ENCODE measurements at regions not wholly inside any gene's neighbourhood (a gene's known extent, or its start where the extent isn't known, plus 50 kb on each side); places are given as distances from the start of the nearest gene placed in this dataset.
"Not testable (repeated sequence)": the region's sequence is repeated elsewhere in the genome, so short reads cannot be mapped to it uniquely, and the experiment has no call there.

- no peak for DNase-seq (ENCODE audit: low spot score)
Observed at GRCh38 chr5:163950248-163950647, 444.8 kb downstream of the MAT2B start.

GRCh38 chr5:163951069-163951468 is 445.6 kb downstream of the MAT2B start:
- no peak for DNase-seq (ENCODE audit: low spot score)

GRCh38 chr5:163953901-163954300 is 448.5 kb downstream of the MAT2B start:
- DNase-seq (ENCODE audit: low spot score): no peak

DNA sequence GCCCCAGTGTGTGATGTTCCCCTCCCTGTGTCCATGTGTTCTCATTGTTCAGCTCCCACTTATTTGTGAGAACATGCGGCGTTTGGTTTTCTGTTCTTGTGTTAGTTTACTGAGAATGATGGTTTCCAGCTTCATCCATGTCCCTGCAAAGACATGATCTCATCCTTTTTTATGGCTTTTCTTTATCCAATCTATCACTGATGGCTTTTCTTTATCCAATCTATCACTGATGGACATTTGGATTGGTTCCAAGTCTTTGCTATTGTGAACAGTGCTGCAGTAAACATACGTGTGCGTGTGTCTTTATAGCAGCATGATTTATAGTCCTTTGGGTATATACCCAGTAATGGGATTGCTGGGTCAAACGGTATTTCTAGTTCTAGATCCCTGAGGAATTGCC is 455.8 kb downstream of the MAT2B start:
- not testable (repeated sequence) for DNase-seq (ENCODE audit: low spot score)

DNA sequence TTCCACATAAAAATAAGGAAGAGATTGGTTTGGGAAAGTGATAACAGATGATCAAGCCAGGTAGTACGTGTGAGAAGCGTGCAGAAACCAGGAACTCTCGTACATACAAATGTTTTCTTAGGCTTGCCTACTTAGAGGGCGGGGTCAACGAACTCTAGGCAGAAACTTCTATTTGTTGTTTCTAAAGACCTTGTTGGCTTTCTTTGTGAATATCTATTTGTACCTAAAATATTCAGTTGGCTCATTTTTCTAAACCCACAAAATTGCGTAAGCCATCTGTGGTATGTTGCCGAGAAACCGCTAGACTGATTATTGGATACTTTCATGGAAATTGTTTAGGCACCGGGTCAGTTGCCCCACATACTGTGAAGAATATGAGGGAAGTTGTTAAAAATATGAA is 458.5 kb downstream of the MAT2B start:
- no peak for DNase-seq (ENCODE audit: low spot score)

- no peak for DNase-seq (ENCODE audit: low spot score)
Observed at GRCh38 chr5:163964671-163965070, 459.3 kb downstream of the MAT2B start.

DNA sequence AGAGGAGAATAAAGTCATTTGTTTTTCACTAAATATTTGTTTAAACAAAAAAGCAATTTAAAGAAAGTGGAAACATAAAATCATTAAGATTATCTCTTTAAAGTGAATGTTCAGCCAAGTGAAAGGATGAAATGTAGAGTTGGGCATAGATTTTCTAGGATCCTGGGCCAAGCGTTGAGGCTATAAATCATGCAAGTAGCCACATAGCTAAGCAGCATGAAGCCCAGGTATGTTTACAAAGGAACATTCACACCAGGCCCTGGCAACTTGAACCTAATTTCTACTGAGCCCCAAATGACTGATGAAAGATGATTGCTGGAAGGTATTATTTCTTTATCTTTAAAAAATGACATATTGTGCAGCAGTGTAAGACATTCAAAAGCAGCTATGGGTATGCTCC is 461.8 kb downstream of the MAT2B start:
- no peak for DNase-seq (ENCODE audit: low spot score)

DNA sequence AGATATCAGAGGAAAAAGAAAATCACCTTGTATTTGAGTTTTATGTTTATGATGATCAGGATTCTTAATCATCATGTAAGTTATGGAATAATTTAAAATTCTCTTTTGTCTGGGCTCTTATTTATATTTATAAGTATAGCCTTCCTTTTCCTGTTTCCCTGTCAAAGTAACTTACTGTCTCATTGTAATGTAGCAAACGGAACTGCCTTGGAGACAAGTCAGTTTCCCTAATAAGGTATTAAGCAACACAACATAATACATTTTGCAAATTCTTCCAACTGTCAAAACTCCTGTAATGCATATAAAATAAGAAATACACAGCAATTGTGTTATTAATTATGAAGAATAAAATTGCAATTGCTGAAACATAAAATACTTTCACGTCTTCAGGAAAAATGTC is 463.2 kb downstream of the MAT2B start:
- peak; percentile 33 for DNase-seq (ENCODE audit: low spot score)

GRCh38 chr5:163976696-163977095 is 471.3 kb downstream of the MAT2B start:
- DNase-seq (ENCODE audit: low spot score): no peak

- no peak for DNase-seq (ENCODE audit: low spot score)
Observed at GRCh38 chr5:163978897-163979296, 473.5 kb downstream of the MAT2B start.

- no peak for DNase-seq (ENCODE audit: low spot score)
Observed at GRCh38 chr5:163988566-163988965, 483.1 kb downstream of the MAT2B start.

GRCh38 chr5:163993126-163993525 is 487.7 kb downstream of the MAT2B start:
- no peak for DNase-seq (ENCODE audit: low spot score)

DNA sequence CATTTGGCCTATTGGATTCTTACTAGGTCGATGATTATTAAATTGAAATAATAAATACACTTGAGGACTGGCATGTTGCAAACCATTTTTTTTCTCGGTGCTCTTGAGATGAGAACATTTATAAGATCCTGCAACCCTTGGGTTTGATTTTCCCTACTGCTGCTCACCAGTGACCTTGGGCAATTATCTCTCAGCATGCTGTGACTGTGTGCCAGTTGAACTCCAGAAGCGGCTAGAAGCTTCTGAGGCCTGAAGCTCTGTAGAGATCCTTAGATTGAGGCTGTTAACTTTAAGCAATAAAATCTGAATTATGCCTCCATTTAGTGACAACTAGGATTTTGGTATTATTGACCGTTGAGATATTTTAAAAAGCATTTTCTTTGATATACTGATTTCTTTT is 489.8 kb downstream of the MAT2B start:
- DNase-seq (ENCODE audit: low spot score): no peak

- no peak for DNase-seq (ENCODE audit: low spot score)
Observed at GRCh38 chr5:163997965-163998364, 492.5 kb downstream of the MAT2B start.

DNA sequence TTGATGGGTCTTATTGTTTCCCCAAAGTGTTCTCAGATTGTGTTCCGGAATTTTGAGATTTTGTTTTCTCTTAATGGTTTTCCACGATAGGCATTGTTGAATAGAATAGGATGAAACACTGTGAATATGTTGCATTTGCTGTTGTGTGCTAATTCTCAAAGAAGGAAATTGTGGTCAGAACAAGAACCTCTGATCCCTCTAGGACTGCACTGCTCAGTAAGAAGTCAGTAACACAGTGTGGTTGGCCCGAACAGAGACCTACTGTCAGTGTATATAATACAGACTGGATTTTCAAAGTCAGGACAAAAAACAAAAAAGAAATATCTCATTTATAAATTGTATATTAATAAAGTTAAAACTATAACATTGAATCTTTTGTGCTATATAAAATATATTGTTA is 494.8 kb downstream of the MAT2B start:
- no peak for DNase-seq (ENCODE audit: low spot score)

DNA sequence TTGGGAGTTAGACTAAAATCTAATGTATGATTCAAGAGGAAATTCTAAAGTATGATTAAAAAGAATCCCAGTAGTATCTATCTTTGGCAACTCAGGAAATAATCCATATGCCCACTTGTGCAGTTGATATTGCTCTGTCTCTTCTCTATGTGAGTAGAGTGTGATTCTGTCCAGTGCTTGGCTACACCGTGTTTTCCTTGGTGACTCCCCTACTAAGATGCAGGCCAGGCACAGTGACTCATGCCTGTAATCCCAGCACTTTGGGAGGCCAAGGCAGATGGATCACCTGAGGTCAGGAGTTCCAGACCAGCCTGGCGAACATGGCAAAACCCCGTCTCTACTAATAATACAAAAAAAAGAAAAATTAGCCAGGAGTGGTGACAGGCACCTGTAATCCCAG is 495.4 kb downstream of the MAT2B start:
- no peak for DNase-seq (ENCODE audit: low spot score)

DNA sequence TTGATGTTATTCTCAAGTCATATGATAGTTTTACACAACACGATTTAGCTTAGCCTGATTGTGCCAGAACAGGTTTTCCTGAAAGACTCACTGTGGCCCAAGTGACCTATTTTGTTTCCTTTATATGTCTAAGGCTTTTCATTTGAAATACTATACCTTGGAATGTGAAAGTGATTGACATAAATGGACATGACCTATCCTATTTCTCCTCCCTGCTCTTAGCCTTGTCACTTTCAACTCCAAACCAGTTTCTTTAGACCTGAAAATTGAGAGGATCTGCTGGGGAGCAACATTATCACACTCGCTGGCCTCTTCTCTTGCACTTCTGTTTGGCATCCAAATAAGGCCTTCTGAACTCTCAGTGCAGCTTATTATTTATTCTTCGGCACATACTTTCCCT is 496.8 kb downstream of the MAT2B start:
- DNase-seq (ENCODE audit: low spot score): no peak

GRCh38 chr5:164002628-164003027 is 497.2 kb downstream of the MAT2B start:
- no peak for DNase-seq (ENCODE audit: low spot score)

- no peak for DNase-seq (ENCODE audit: low spot score)
Observed at GRCh38 chr5:164005071-164005470, 499.7 kb downstream of the MAT2B start.

GRCh38 chr5:164007064-164007463 is 501.6 kb downstream of the MAT2B start:
- DNase-seq (ENCODE audit: low spot score): no peak

DNA sequence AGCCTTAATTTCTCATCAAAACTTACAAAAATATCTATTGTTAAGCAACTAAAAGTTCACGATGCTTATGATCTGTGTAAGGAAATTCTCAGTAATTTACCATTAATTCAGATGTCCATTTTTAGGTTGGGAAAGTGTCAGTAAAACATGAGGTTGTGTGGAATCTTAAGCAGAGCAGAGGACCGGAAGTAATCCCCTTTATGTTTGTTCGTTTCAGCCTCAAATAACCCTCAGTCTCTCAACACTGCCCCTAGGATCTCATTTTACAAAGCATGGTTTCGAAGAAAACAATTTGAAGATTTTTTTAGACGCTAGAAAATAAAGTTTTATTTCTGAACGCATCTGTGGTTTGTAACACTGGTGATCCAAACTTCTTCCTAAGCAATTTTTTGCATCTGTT is 504.2 kb downstream of the MAT2B start:
- DNase-seq (ENCODE audit: low spot score): no peak

GRCh38 chr5:164010900-164011299 is 505.5 kb downstream of the MAT2B start:
- DNase-seq (ENCODE audit: low spot score): no peak

GRCh38 chr5:164012371-164012770 is 507.0 kb downstream of the MAT2B start:
- peak; percentile 7 for DNase-seq (ENCODE audit: low spot score)

- peak; percentile 77 for DNase-seq (ENCODE audit: low spot score)
Observed at GRCh38 chr5:164013077-164013670, 507.8 kb downstream of the MAT2B start.

- DNase-seq (ENCODE audit: low spot score): no peak
Observed at GRCh38 chr5:164020116-164020515, 514.7 kb downstream of the MAT2B start.
